HG03039 (cell line): ENCODE measurements at regions not wholly inside any gene's neighbourhood (a gene's known extent, or its start where the extent isn't known, plus 50 kb on each side); places are given as distances from the start of the nearest gene placed in this dataset.
A peak's percentile ranks its signal among the peaks of the same experiment; 100 is the strongest.
"Not testable (repeated sequence)": the region's sequence is repeated elsewhere in the genome, so short reads cannot be mapped to it uniquely, and the experiment has no call there.

Source experiments
- ATAC-seq: cut with Tn5 transposase; IDR thresholded peaks from one replicate; pipeline ENCODE4 v1.9.1; 2021; ENCODE audit warnings: mild to moderate bottlenecking, moderate library complexity; ENCODE audit not compliant: unreplicated experiment

DNA sequence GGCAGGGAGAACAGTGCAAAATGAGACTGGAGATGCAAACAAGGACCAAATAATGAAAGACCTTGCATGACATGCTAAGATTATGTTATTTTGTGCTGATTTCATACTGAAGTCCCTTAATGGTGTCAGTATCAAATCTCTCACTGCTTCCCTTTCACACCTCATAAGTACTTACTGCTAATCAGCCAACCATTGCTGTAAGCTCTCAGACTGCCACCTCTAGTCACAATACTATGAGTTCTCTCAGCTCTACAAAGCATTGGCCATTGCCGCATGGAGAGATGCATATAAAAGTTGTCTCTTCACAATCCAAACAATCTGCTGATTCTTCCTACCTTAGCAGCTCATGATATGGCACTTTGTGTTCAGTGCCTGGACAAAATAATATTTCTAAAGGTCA, 375.4 kb downstream of the LTN1 start:
- no peak for ATAC-seq

DNA sequence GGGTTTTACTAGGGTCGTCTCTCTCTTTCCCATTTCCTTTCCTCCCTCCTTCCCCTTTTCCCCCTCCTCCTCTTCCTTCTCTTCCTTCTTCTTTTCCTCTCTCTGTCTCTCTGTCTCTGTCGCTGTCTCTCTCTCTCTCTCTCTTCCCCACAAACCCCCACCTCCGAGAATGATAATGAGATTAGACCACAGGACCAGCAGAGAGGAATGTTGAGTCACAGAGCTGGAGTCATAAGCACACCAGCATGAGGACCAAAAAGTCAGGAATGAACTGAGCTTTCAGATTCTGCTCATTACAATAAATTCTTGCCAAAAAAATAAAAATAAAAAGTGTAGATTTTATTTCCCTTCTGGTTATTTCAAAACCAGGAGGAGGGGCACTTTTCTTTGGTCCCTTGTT, 377.4 kb downstream of the LTN1 start:
- ATAC-seq: no peak

DNA sequence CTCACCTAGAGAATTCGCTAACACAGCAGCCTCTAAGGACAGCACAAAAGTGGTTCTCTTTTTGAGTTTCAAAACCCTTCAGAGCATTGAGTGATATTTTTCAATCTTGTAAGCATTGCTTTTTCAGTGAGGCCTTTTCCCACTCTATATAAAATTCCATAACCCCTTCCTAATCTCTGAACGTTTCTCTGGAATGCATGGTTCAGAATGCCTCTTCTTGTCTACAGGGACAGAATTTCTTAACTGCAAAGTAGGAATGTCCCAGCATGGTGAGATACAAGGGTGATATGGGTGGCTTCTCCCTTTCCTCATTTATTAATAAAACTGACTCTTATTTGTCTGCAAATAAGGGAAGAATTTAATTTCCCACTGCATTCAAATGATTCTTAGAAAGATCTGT, 377.9 kb downstream of the LTN1 start:
- ATAC-seq: no peak

DNA sequence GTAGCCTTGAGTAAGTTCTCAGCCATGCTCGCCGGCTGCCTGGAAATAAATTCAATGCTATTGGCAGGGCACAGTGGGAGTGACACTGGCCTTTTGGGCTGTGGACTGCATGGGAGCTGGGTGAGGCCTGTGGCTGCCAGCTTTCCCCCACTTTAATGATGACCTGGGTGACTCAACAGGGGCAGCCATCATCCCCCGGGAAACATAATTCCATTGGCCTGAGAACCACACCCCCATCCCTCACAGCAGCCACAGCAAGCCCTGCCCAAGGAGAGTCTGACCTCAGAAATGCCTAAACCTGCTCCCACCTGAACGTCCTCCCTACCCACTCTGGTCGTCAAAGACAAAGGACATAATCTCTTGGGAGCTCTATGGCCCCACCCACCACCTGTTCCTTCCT, 384.0 kb downstream of the LTN1 start:
- no peak for ATAC-seq

DNA sequence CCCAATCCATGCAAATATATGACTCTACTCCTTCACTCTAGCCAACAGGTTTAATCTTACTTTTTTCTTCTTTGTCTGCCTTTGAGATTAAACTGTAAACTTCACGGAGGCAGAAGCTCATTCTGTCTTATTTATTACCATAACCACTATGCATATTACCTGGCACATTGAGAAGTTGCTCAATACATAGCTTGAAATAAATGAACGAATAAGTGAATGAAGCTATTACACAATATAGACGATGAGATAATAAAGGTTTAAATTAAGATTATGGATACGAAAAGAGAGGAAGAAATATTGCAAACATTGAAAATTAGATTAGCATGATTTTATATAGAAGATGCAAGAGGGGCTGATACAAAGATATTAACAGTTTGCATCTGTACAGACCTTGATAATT, 385.1 kb downstream of the LTN1 start:
- ATAC-seq: no peak

DNA sequence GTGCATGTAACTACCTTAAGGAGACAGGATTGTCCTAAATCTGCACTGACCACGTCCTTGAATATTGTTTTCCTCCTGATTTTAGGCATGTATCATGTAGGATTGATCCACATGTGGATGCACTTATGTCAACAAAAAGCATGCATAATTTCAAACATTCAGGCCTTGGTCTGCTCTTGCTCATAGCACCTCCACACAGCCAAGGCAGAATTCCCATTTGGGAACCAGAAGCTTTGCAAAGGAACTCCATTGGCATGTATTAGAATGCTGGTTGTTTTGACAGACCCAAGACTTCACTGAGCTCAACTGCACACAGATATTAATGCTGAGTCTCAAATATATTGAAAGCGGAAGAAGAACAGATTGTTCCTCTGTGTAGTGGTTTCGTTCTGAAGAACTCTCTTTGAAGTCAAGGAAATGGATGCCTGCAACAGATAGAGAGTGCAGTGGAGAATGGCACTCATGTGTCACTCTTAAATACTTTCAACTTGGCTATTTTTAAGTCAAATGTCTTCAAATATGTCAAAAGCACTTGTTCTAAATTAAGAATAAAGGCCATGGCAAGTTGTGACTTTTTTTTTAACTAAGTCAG, 387.6 kb downstream of the LTN1 start:
- ATAC-seq: peak; percentile 98

DNA sequence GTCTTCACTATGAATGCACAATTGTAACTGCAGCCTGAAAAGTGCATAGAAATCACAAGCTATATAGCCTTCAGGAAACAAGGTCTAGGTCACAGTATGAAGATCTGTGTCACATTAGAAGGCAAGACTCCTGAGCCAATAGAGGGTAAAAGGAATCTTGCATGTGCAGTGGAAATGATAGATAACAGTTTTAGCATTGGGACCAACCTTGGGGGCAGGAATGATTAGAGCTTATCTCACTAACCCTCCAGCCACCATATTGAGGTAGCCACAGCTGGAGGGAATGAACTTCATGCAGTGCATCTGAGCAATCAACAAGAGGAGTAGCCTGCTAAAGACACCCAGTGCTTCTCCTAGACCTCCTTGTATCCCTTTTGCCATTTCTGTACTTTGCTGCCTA, 390.1 kb downstream of the LTN1 start:
- no peak for ATAC-seq

DNA sequence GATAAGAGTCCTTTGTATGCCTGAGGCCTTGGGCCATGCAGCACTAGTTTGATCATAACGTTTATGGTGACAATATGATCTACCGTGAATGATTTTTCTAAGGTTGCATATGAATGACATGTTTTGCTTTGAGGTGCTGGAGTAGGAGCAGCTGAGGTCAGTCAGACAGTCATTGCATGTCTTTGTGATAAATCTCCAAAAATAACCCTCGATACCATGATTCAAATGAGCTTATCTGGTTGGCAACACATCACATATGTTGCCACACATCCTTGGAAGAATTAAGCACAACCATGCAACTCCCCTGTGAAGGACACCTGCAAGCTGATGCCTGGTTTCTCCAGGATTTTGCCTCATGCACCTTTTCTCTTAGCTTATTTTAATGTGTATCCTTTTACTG, 394.5 kb downstream of the LTN1 start:
- ATAC-seq: no peak

DNA sequence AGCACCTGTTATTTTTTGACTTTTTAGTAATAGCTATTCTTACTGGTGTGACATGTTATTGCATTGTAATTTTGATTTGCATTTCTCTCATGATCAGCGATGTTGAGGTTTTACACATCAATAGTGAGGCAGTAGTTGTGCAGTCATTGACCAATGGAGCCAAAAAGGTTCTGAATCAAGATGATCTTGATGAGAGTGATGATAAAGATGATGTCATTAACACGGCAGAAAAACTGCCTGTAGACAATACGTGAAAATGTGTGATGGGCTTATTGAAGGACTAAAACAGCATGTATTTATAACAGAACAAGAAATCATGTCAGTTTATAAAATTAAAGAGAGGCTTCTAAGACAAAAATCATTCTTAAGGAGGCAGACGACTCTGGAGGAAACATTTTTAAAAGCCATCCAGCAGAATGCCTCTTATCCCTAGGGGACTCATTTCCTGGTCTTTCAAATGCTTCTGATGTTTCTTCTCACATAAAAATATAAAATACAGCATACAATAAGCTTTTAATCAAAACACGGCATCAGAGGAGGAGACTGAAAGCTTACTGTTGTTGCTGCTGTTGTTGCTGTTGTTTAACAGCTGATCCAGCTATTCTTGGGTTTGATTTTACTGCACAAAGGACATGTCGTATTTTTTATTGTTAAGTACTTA, 400.3 kb downstream of the LTN1 start:
- no peak for ATAC-seq

DNA sequence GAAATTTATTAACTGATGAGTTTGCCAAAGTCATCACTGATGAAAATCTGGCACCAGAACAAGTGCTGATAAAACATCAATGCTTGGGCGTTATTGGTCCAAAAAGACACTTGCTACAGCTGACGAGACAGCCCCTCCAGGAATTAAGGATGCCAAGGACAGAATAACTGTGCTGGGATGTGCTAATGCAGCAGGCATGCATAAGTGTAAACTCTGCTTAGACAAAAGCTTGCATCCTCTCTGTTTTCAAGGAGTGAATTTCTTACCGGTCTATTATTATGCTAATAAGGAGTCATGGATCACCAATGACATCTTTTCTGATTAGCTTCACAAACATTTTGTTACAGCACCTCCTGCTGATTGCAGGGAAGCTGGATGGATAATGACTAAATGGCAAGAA, 402.0 kb downstream of the LTN1 start:
- ATAC-seq: no peak

DNA sequence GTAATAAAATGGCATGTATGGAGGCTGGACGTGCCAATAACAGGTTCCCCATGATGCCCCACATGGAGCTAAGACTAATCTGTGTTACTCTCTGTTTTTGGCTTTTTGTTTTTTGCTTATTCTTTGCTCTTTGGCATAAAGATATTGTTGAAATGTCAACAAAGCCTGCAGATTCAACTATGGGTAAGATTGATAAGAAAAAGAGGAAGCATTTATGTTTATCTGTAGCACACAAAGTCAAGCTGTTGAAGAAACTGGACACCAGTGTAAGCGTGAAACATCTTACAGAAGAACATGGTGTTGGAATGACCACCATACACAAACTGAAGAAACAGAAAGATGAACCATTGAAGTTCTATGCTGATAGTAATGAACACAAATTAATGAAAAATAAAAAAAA, 402.7 kb downstream of the LTN1 start:
- no peak for ATAC-seq

DNA sequence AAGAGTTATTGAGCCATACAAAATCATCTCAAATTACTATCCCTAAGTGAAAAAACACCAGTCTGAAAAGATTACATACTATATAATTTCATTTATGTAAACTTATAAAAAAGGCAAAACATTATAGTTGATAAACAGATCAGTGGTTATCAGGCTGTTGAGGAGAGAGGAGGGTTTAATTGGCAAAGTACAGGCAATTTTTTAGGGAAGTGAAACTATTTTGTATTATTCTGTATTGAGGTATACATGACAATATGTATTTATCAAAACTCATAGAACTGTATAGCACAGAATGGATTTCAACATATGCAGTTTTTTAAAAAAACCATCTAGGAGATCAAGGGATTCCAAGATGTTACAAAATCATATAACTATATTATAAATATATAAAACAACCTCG, 403.7 kb downstream of the LTN1 start:
- no peak for ATAC-seq

DNA sequence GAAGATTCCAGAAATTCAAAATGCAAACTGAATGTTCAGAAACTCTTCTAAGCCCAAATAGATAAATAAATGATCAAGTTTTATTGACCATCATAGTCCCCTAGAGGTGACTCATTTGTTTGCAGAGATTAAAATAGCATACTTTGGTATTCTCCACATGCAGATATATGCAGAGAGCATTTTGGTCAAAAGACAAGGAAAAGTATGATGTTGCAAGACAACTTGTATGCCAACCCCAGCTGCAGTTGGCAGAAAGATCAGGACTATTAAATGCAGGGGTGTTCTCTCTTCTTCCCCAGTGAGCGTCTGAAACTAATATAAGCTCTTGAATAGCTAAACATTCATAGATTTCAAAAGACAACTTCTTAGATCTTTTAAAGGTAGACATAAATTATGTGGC, 404.9 kb downstream of the LTN1 start:
- no peak for ATAC-seq

DNA sequence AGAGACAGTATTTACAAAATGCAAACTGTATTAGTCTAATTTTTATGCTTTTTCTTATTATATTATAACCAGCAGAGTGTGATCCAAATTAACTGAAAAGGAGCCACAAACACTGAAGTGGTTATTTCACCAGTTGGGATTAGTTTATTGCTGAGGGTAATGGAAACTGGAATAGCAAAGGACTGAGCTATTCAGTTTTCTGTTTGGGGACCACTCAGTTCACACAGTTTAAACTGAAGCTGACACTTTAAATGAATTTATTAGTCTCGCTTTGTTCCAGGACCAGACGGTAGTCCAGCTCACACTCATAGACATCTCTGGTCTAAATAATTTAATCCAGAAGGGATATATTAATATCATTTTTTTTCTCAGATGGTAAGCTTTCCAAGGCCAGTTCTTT, 410.7 kb downstream of the LTN1 start:
- no peak for ATAC-seq

DNA sequence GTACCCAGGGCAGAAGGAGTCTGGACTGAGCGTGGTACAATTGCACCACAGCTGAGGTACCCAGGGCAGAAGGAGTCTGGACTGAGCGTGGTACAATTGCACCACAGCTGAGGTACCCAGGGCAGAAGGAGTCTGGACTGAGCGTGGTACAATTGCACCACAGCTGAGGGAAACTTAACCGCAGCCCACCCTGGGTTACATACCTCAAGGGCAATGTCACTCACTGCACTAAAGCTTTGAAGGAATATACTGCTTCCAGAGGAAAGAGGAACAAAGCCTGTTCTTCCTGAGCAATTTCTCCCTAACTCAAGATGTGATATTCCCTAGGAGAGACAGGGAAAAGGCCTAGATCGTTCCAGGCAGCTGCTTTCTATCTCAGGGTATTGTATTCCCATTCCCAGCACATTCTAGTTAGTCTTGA, 411.4 kb downstream of the LTN1 start:
- not testable (repeated sequence) for ATAC-seq

DNA sequence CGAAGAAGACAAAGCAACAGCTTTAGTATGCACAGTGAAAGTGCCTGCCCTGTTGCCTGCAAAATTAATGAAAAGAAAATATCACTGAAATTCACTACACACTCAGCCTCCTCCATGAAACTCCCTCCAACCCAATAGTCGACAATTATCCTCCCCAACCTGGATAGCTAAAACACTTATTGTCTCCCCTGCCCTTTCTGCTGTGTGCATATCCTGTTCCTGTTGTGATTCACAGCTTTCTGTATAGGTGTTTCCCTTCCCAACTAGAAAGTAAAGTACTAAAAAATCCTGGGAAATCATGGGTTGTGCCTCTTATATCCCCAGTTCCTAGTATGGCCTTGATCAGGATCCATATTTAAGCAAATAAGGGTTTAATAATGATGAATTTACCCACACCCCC, 412.1 kb downstream of the LTN1 start:
- no peak for ATAC-seq

DNA sequence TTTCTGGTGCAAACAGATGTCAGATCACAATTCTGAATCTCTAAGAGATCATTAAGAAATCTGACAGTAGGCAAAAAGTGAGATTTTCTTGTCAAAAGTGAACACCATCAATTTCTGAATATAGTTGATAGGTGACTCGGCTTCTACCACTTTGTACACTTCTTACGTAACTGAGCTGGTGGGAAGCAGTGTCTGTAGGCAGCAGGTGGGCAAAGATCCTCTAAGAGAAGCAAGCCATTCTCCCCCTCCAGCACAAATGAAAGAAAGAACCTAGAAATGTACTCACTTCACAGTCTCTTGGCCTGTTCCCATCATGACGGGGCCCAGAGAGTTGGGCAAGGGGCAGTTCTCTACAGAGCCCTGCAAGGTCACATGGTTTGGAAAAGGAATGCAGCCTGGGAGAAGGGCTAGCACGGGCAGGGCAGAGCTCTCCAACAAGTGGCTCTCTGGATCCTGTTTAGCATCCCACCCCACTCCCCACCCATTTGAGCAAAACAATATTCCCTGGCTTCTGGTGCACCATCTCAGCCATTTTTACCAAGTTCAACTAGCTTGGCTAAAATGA, 412.6 kb downstream of the LTN1 start:
- ATAC-seq: no peak

DNA sequence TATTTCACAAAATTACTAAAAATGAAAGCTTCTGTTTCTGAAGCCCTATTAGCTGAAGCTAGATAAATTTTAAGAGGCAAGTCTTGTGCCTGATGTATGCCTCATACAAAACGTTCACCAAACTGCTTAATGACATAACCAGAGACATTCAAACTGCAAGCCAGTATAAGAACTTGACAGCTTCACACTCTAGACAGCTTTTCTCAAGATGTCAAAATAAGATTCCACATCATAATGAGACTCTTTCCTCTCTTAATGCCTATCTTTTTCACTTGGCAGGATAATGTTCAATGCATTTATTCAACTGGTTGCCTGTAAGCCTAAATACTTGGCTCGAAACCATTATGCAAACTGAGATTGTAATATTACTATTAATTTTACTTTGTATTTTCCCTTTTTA, 424.0 kb downstream of the LTN1 start:
- ATAC-seq: no peak

DNA sequence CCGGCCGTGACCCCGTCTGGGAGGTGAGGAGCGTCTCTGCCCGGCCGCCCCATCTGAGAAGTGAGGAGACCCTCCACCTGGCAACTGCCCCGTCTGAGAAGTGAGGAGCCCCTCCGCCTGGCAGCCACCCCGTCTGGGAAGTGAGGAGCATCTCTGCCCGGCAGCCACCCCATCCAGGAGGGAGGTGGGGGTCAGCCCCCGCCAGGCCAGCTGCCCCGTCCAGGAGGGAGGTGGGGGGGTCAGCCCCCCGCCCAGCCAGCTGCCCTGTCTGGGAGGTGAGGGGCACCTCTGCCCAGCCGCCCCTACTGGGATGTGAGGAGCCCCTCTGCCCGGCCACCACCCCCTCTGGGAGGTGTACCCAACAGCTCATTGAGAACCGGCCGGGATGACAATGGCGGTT, 428.7 kb downstream of the LTN1 start:
- ATAC-seq: not testable (repeated sequence)

DNA sequence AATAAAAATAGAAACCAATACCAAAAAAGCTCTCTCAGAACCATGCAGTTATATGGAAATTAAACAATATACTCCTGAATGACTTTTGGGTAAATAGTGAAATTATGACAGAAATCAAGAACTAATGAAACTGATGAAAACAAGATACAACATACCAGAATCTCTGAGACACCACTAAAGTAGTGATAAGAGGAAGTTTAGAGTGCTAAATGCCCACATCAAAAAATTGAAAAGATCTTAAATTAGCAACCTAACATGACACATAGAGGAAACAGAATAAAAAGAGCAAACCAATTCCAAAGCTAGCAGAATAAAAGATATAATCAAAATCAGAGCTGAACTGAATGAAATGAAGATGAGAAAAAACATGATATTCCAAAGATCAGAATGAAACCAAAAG, 430.9 kb downstream of the LTN1 start:
- no peak for ATAC-seq

DNA sequence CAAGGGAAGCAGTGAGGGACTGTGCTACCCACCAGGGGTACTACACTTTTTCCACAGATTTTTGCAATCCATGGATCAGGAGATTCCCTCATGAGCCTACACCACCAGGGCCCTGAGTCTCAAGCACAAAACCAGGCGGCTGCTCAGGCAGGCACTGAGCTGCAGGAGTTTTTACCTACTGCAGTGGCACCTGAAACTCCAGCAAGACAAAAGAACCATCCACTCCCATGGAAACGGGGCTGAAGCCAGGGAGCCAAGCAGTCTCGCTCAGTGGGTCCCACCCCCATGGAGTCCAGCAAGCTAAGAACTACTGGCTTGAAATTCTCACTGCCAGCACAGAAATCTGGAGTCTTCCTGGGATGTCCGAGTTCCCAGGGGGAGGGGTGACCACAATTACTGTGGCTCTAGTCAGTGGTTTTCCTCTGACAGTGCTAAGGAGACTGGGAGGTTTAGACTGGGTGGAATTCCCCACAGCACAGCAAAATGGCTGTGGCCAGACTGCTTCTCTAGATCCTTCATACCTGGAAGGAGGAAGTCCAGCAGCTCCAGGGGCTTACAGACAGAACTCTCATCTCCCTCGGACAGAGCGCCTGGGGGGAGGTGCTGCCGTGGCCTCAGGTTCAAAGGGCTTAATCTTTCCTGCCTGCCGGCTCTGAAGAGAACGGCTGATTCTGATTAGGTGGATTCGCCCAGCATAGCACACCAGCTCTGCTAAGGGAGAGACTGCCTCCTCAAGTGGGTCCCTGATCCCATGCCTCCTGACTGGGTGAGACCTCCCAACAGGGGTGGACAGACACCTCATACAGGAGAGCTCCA, 437.8 kb downstream of the LTN1 start:
- no peak for ATAC-seq
